Body of pancreas (tissue), 4 donors: ENCODE measurements at regions not wholly inside any gene's neighbourhood (a gene's known extent, or its start where the extent isn't known, plus 50 kb on each side); places are given as distances from the start of the nearest gene placed in this dataset.

ENCODE experiments used
- POLR2A ChIP-seq, 3 donors: fragments of 450-650 bp; IDR thresholded peaks; one replicate each; pipeline ENCODE4 v1.6.1; 2016; ENCODE audit warnings: antibody characterized with exemption in 3 of 3, mild to moderate bottlenecking in 2 of 3
- TF ChIP-seq, protein P1 (sequence below), 7 experiments: fragments of 450-650 bp in 4 of 7; fragments of 200-600 bp in 3 of 7; sonication (generic) in 3 of 7; IDR thresholded peaks; one replicate each; pipeline ENCODE4 v1.5.1; 2016 to 2019; ENCODE audit warnings: antibody characterized with exemption in 7 of 7

DNA sequence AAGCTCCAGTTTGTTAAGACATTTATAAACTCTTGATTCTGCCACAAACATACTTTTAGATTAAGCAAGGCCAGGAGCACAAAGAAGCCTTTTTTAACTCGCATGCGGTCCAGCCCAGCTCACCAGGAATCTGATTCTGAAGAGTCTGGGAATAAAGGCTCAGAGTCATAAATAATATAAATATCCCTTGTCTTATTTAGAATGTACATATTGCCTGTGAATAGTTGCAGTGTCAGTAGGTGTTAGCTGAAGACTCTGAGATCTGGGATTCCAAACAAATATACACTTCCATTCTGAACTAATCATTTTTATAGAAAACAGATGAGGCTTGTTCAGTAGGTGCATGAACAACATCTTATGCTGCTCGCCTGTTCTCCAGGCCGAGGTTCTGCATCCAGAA is 59.1 kb upstream of the ELAC2 start:
- TF ChIP-seq, protein P1, sequence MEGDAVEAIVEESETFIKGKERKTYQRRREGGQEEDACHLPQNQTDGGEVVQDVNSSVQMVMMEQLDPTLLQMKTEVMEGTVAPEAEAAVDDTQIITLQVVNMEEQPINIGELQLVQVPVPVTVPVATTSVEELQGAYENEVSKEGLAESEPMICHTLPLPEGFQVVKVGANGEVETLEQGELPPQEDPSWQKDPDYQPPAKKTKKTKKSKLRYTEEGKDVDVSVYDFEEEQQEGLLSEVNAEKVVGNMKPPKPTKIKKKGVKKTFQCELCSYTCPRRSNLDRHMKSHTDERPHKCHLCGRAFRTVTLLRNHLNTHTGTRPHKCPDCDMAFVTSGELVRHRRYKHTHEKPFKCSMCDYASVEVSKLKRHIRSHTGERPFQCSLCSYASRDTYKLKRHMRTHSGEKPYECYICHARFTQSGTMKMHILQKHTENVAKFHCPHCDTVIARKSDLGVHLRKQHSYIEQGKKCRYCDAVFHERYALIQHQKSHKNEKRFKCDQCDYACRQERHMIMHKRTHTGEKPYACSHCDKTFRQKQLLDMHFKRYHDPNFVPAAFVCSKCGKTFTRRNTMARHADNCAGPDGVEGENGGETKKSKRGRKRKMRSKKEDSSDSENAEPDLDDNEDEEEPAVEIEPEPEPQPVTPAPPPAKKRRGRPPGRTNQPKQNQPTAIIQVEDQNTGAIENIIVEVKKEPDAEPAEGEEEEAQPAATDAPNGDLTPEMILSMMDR (IDR thresholded peaks at IDR 0.05) = no peak
- no peak for TF ChIP-seq POLR2A (IDR thresholded peaks at IDR 0.05)
